ENCODE measurements at regions not wholly inside any gene's neighbourhood (a gene's known extent, or its start where the extent isn't known, plus 50 kb on each side); places are given as distances from the start of the nearest gene placed in this dataset.

- TF ChIP-seq NR3C1 (IDR thresholded peaks at IDR 0.05) (no peak), MAFK (IDR thresholded peaks at IDR 0.05; ENCODE audit: partially characterized antibody) (no peak), RAD21 (conservative IDR thresholded peaks at IDR 0.05 in 1 of 2, IDR thresholded peaks at IDR 0.05 in 1 of 2) (no peak), EP300 (IDR thresholded peaks at IDR 0.05) (no peak), CTCF (IDR thresholded peaks at IDR 0.05) (no peak), ESRRA (IDR thresholded peaks at IDR 0.05; ENCODE audit: borderline replicate concordance, low read length) (no peak), MYC (IDR thresholded peaks at IDR 0.05; ENCODE audit: borderline replicate concordance, low read length) (no peak), GATA3 (IDR thresholded peaks at IDR 0.05; ENCODE audit: borderline replicate concordance) (no peak), POLR2A (IDR thresholded peaks at IDR 0.05; ENCODE audit: low read length) (no peak), REST (IDR thresholded peaks at IDR 0.05) (no peak), JUNB (IDR thresholded peaks at IDR 0.05) (no peak), CEBPB (IDR thresholded peaks at IDR 0.05) (no peak), USF2 (IDR thresholded peaks at IDR 0.05) (no peak)
These were observed 76.7 kb upstream of the CASZ1 start for GRCh38 chr1:10873189-10873588.
